LNCaP clone FGC (cell line): ENCODE measurements at regions not wholly inside any gene's neighbourhood (a gene's known extent, or its start where the extent isn't known, plus 50 kb on each side); places are given as distances from the start of the nearest gene placed in this dataset.

ENCODE experiments used
- DNase-seq: peaks from one replicate; pipeline ENCODE4 v3.0.0-alpha.2; 2011; ENCODE audit warnings: low read depth
- H3K4me3 ChIP-seq: 2 replicates; pipeline ENCODE4 v1.5.1; 2011; ENCODE audit warnings: mild to moderate bottlenecking, low read depth, low read length, control low read depth
- CTCF ChIP-seq: IDR thresholded peaks from 2 replicates; pipeline ENCODE4 v1.5.1; 2012; ENCODE audit warnings: mild to moderate bottlenecking; ENCODE audit not compliant: control insufficient read depth, insufficient read depth; ENCODE audit errors: extremely low read depth

- no peak for DNase-seq
- no peak for TF ChIP-seq CTCF
These were observed 197.7 kb downstream of the HIBADH start for GRCh38 chr7:27464970-27465369.

GRCh38 chr7:27466703-27467102 lies 196.0 kb downstream of the HIBADH start:
- TF ChIP-seq CTCF: no peak
- no peak for DNase-seq
- no peak overlapping the region for H3K4me3 ChIP-seq

More at GRCh38 chr7:27464970-27465369, 197.7 kb downstream of the HIBADH start:
- H3K4me3 ChIP-seq: no peak overlapping the region

GRCh38 chr7:27472043-27472442 lies 190.6 kb downstream of the HIBADH start:
- DNase-seq: no peak
- no peak for TF ChIP-seq CTCF
- no peak overlapping the region for H3K4me3 ChIP-seq
